Neural cell (in vitro differentiated cells): ENCODE measurements at regions not wholly inside any gene's neighbourhood (a gene's known extent, or its start where the extent isn't known, plus 50 kb on each side); places are given as distances from the start of the nearest gene placed in this dataset.

ENCODE experiments used
- H2AFZ ChIP-seq: fragments of 200-600, 300-800 bp; sonication (generic), shearing (Covaris generic); 2 replicates; pipeline ENCODE4 v1.6.0; 2014; ENCODE audit warnings: low read depth, mild to moderate bottlenecking, antibody characterized with exemption, low read length, moderate library complexity
- H3F3A ChIP-seq: fragments of 200-600 bp; shearing (Covaris generic); 2 replicates; pipeline ENCODE4 v1.6.1; 2016; ENCODE audit warnings: mild to moderate bottlenecking, moderate library complexity, mixed read lengths, antibody characterized with exemption, low read length; ENCODE audit not compliant: insufficient read depth, poor library complexity, severe bottlenecking
- H3K27ac ChIP-seq: fragments of 200-600, 300-800 bp; sonication (generic), shearing (Covaris generic); 2 replicates; pipeline ENCODE4 v1.5.1; 2014; ENCODE audit warnings: mild to moderate bottlenecking, low read length, moderate library complexity
- H3K27me3 ChIP-seq: fragments of 300-800, 200-600 bp; sonication (generic), shearing (Covaris generic); 2 replicates; pipeline ENCODE4 v1.6.0; 2014; ENCODE audit warnings: mild to moderate bottlenecking, low read depth, low read length, moderate library complexity; ENCODE audit not compliant: insufficient read depth
- H3K36me3 ChIP-seq: fragments of 300-800, 200-600 bp; sonication (generic), shearing (Covaris generic); 2 replicates; pipeline ENCODE4 v1.5.1; 2014; ENCODE audit warnings: mild to moderate bottlenecking, antibody characterized with exemption, low read length, moderate library complexity; ENCODE audit not compliant: insufficient read depth
- H3K4me2 ChIP-seq: fragments of 300-800, 200-600 bp; sonication (generic), shearing (Covaris generic); 2 replicates; pipeline ENCODE4 v1.6.0; 2014; ENCODE audit warnings: mild to moderate bottlenecking, low read length
- H3K4me3 ChIP-seq: fragments of 300-800, 200-600 bp; sonication (generic), shearing (Covaris generic); 2 replicates; pipeline ENCODE4 v1.5.1; 2014; ENCODE audit warnings: mild to moderate bottlenecking, low read length, moderate library complexity
- H3K79me2 ChIP-seq: fragments of 200-600 bp; shearing (Covaris generic); replicated peaks from 2 replicates; pipeline ENCODE4 v1.6.0; 2014; ENCODE audit warnings: mild to moderate bottlenecking, low read length, moderate library complexity; ENCODE audit not compliant: insufficient read depth
- H3K9ac ChIP-seq: fragments of 300-800, 200-600 bp; sonication (generic), shearing (Covaris generic); 2 replicates; pipeline ENCODE4 v1.6.1; 2016; ENCODE audit warnings: mild to moderate bottlenecking, low read length, mixed read lengths
- H3K9me2 ChIP-seq: fragments of 200-600 bp; shearing (Covaris generic); 2 replicates; pipeline ENCODE4 v1.6.1; 2016; ENCODE audit warnings: mild to moderate bottlenecking, low read length, mixed read lengths; ENCODE audit not compliant: insufficient read depth
- H3K9me3 ChIP-seq: fragments of 200-600, 300-800 bp; sonication (generic), shearing (Covaris generic); 2 replicates; pipeline ENCODE4 v1.6.1; 2016; ENCODE audit warnings: mild to moderate bottlenecking, mixed run types, low read length, moderate library complexity, mixed read lengths
- H4K20me1 ChIP-seq: fragments of 200-600 bp; shearing (Covaris generic); 2 replicates; pipeline ENCODE4 v1.6.1; 2016; ENCODE audit warnings: mild to moderate bottlenecking, mixed run types; ENCODE audit not compliant: insufficient read depth
- EP300 ChIP-seq: fragments of 450-650 bp; conservative IDR thresholded peaks from 2 replicates; pipeline ENCODE4 v1.6.1; 2014; ENCODE audit warnings: antibody characterized with exemption, mild to moderate bottlenecking, moderate library complexity; ENCODE audit not compliant: poor library complexity, severe bottlenecking
- EZH2 ChIP-seq: fragments of 200-600, 300-800 bp; shearing (Covaris generic), sonication (generic); IDR thresholded peaks from 2 replicates; pipeline ENCODE4 v1.6.1; 2014; ENCODE audit warnings: antibody characterized with exemption, low read length, borderline replicate concordance, mild to moderate bottlenecking; ENCODE audit not compliant: insufficient read depth, poor library complexity, severe bottlenecking
- MXI1 ChIP-seq: fragments of 450-650 bp; conservative IDR thresholded peaks from 2 replicates; pipeline ENCODE4 v1.6.1; 2014; ENCODE audit warnings: antibody characterized with exemption, mild to moderate bottlenecking; ENCODE audit not compliant: poor library complexity, severe bottlenecking
- TAF1 ChIP-seq: IDR thresholded peaks from 2 replicates; pipeline ENCODE4 v1.6.1; 2012; ENCODE audit warnings: low read depth
- TF ChIP-seq, protein P1 (sequence below): IDR thresholded peaks from 2 replicates; pipeline ENCODE4 v1.6.1; 2012; ENCODE audit warnings: borderline replicate concordance
- TF ChIP-seq, protein P2 (sequence below): fragments of 450-650 bp; IDR thresholded peaks from 2 replicates; pipeline ENCODE4 v1.5.1; 2014; ENCODE audit warnings: antibody characterized with exemption, mild to moderate bottlenecking, moderate library complexity; ENCODE audit not compliant: poor library complexity, severe bottlenecking

DNA sequence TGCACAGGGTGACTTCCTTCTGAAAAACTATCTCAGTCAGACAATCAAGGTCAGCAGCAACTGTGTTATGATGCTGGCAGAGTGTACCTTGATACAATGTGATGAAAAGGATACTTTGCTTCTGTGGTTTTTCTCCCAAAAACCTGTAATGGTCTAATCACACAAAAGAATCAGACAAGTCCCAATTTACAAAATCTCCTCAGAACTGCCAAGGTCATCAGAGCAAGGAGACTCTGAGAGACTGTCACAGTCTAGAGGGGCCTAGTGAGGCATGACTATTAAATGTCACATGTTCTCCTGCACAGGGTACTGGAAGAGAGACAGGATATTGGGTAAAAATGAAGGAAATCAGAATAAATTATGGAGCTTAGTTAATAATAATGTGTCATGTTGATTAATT, 185.4 kb downstream of the ST6GAL2 start:
- Histone ChIP-seq H3K27me3 (no peaks in the 10 kb centered on the region), H3K9me3 (no peaks in the 10 kb centered on the region), H3F3A (no peaks in the 10 kb centered on the region), H3K9me2 (no peaks in the 10 kb centered on the region), H3K79me2 (no peaks in the 10 kb centered on the region), H3K27ac (no peak overlapping the region), H4K20me1 (no peaks in the 10 kb centered on the region), H3K9ac (no peak overlapping the region), H3K4me2 (no peak overlapping the region), H3K4me3 (no peak overlapping the region), H3K36me3 (no peaks in the 10 kb centered on the region), H2AFZ (no peak overlapping the region)
- TF ChIP-seq, protein P1, sequence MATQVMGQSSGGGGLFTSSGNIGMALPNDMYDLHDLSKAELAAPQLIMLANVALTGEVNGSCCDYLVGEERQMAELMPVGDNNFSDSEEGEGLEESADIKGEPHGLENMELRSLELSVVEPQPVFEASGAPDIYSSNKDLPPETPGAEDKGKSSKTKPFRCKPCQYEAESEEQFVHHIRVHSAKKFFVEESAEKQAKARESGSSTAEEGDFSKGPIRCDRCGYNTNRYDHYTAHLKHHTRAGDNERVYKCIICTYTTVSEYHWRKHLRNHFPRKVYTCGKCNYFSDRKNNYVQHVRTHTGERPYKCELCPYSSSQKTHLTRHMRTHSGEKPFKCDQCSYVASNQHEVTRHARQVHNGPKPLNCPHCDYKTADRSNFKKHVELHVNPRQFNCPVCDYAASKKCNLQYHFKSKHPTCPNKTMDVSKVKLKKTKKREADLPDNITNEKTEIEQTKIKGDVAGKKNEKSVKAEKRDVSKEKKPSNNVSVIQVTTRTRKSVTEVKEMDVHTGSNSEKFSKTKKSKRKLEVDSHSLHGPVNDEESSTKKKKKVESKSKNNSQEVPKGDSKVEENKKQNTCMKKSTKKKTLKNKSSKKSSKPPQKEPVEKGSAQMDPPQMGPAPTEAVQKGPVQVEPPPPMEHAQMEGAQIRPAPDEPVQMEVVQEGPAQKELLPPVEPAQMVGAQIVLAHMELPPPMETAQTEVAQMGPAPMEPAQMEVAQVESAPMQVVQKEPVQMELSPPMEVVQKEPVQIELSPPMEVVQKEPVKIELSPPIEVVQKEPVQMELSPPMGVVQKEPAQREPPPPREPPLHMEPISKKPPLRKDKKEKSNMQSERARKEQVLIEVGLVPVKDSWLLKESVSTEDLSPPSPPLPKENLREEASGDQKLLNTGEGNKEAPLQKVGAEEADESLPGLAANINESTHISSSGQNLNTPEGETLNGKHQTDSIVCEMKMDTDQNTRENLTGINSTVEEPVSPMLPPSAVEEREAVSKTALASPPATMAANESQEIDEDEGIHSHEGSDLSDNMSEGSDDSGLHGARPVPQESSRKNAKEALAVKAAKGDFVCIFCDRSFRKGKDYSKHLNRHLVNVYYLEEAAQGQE: no peak
- TF ChIP-seq TAF1: no peak
- TF ChIP-seq MXI1: no peak
- TF ChIP-seq, protein P2, sequence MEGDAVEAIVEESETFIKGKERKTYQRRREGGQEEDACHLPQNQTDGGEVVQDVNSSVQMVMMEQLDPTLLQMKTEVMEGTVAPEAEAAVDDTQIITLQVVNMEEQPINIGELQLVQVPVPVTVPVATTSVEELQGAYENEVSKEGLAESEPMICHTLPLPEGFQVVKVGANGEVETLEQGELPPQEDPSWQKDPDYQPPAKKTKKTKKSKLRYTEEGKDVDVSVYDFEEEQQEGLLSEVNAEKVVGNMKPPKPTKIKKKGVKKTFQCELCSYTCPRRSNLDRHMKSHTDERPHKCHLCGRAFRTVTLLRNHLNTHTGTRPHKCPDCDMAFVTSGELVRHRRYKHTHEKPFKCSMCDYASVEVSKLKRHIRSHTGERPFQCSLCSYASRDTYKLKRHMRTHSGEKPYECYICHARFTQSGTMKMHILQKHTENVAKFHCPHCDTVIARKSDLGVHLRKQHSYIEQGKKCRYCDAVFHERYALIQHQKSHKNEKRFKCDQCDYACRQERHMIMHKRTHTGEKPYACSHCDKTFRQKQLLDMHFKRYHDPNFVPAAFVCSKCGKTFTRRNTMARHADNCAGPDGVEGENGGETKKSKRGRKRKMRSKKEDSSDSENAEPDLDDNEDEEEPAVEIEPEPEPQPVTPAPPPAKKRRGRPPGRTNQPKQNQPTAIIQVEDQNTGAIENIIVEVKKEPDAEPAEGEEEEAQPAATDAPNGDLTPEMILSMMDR: no peak

DNA sequence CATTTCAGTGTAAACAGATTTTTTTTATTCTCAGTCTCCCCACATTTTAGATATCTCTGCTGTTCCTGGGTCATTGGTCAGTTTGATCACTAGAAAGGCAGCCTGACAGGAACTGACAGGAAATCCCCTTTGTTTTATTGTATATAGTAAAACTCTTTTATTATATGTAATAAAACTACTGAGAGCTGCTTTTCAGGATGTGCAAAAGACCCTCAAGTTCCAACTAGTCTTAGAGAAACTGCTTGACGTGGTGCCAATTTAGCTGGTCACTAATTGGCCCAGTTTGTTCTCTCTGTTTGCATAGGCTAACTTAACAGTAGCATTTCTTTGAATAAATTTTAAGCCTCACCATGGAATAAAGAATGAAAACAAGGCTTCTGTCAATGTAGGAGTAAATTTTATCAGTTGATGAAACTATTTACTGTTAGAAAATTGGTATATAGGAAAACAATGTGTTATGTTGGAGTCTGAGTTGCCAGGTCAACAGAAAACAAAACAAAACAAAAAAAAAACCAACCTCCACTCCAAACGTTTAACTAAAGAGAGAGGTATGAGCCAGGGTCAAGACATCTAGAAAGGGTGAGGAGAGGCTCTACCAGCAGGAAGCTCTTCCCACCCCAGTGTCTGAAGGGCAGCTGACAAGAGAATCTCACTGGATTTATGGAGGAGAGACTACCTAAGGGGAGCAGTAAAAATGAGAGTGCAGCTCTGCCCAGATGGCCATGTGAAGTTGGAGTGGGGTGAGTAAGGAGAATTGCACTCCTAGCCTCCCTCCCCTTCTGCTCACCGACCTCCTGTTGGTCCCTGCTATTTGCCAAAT, 184.6 kb downstream of the ST6GAL2 start:
- no peaks in the 10 kb centered on the region for H4K20me1 ChIP-seq
- H3K4me3 ChIP-seq: no peak overlapping the region
- no peaks in the 10 kb centered on the region for H3K9me3 ChIP-seq
- no peak overlapping the region for H3K9ac ChIP-seq
- TF ChIP-seq EP300 (no peak), MXI1 (no peak), EZH2 (no peak), TAF1 (no peak)
- TF ChIP-seq, protein P2: no peak
- H3K9me2 ChIP-seq: no peaks in the 10 kb centered on the region
- no peaks in the 10 kb centered on the region for H3F3A ChIP-seq
- H3K79me2 ChIP-seq: no peaks in the 10 kb centered on the region
- H3K27me3 ChIP-seq: no peaks in the 10 kb centered on the region
- H2AFZ ChIP-seq: no peak overlapping the region
- H3K36me3 ChIP-seq: no peaks in the 10 kb centered on the region
- H3K27ac ChIP-seq: no peak overlapping the region
- H3K4me2 ChIP-seq: no peak overlapping the region
